Vagina (tissue), 2 donors: ENCODE measurements at regions not wholly inside any gene's neighbourhood (a gene's known extent, or its start where the extent isn't known, plus 50 kb on each side); places are given as distances from the start of the nearest gene placed in this dataset.

Source experiments
- POLR2A ChIP-seq, 2 donors: fragments of 450-650 bp; IDR thresholded peaks; one replicate each; pipeline ENCODE4 v1.6.1; 2017; ENCODE audit warnings: antibody characterized with exemption in 2 of 2, mild to moderate bottlenecking in 2 of 2, moderate library complexity in 2 of 2
- POLR2AphosphoS5 ChIP-seq, 2 donors: sonication (generic); formaldehyde crosslinking; IDR thresholded peaks; one replicate each; pipeline ENCODE4 v1.9.0; 2017; ENCODE audit warnings: antibody characterized with exemption in 2 of 2, mild to moderate bottlenecking in 2 of 2, low read depth in 1 of 2; ENCODE audit not compliant: insufficient read depth in 1 of 2
- TF ChIP-seq, protein P1 (sequence below), 3 experiments: fragments of 450-650 bp in 2 of 3; fragments of 200-600 bp in 1 of 3; sonication (generic) in 1 of 3; IDR thresholded peaks; one replicate each; pipeline ENCODE4 v1.5.1; 2017 to 2019; ENCODE audit warnings: antibody characterized with exemption in 3 of 3, mild to moderate bottlenecking in 2 of 3, moderate library complexity in 2 of 3

- TF ChIP-seq POLR2A (IDR thresholded peaks at IDR 0.05) (no peak), POLR2AphosphoS5 (IDR thresholded peaks at IDR 0.05; ENCODE audit: insufficient read depth in 1 of 2, low read depth in 1 of 2) (no peak)
- TF ChIP-seq, protein P1, sequence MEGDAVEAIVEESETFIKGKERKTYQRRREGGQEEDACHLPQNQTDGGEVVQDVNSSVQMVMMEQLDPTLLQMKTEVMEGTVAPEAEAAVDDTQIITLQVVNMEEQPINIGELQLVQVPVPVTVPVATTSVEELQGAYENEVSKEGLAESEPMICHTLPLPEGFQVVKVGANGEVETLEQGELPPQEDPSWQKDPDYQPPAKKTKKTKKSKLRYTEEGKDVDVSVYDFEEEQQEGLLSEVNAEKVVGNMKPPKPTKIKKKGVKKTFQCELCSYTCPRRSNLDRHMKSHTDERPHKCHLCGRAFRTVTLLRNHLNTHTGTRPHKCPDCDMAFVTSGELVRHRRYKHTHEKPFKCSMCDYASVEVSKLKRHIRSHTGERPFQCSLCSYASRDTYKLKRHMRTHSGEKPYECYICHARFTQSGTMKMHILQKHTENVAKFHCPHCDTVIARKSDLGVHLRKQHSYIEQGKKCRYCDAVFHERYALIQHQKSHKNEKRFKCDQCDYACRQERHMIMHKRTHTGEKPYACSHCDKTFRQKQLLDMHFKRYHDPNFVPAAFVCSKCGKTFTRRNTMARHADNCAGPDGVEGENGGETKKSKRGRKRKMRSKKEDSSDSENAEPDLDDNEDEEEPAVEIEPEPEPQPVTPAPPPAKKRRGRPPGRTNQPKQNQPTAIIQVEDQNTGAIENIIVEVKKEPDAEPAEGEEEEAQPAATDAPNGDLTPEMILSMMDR (IDR thresholded peaks at IDR 0.05), result no peak
Measured at GRCh38 chr20:51132279-51132678, 109.4 kb upstream of the KCNG1 start.
